DOHH2 (cell line): ENCODE measurements at regions not wholly inside any gene's neighbourhood (a gene's known extent, or its start where the extent isn't known, plus 50 kb on each side); places are given as distances from the start of the nearest gene placed in this dataset.

ENCODE experiments used
- EZH2phosphoT487 ChIP-seq: fragments of 200-600 bp; sonication (generic); IDR thresholded peaks from 2 replicates; pipeline ENCODE4 v1.6.1; 2017; ENCODE audit warnings: borderline replicate concordance, mild to moderate bottlenecking, antibody characterized with exemption, low read length, moderate library complexity, mixed read lengths
- TF ChIP-seq, protein P1 (sequence below): fragments of 200-600 bp; sonication (generic); IDR thresholded peaks from one replicate; pipeline ENCODE4 v1.5.1; 2014; ENCODE audit warnings: antibody characterized with exemption, mild to moderate bottlenecking, low read depth, low read length; ENCODE audit not compliant: poor library complexity, severe bottlenecking

DNA sequence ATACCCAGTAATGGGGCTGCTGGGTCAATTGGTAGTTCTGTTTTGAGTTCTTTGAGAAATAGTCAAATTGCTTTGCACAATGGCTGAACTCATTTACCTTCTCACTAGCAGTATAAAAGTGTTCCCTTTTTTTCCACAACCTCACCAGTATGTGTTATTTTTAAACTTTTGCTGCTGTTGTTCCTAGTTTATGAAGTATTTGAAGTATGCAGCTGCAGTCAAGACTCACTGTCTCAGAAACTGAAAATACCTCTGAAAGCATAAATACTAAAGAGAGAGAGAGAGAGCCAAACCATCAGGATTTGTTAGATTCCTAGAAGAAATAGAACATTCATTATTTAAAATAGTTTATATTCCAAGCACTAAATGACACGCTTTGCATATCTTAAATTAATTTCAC, 764.2 kb downstream of the NTRK3 start:
- TF ChIP-seq, protein P1, sequence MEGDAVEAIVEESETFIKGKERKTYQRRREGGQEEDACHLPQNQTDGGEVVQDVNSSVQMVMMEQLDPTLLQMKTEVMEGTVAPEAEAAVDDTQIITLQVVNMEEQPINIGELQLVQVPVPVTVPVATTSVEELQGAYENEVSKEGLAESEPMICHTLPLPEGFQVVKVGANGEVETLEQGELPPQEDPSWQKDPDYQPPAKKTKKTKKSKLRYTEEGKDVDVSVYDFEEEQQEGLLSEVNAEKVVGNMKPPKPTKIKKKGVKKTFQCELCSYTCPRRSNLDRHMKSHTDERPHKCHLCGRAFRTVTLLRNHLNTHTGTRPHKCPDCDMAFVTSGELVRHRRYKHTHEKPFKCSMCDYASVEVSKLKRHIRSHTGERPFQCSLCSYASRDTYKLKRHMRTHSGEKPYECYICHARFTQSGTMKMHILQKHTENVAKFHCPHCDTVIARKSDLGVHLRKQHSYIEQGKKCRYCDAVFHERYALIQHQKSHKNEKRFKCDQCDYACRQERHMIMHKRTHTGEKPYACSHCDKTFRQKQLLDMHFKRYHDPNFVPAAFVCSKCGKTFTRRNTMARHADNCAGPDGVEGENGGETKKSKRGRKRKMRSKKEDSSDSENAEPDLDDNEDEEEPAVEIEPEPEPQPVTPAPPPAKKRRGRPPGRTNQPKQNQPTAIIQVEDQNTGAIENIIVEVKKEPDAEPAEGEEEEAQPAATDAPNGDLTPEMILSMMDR, result no peak
- no peak for TF ChIP-seq EZH2phosphoT487
